ENCODE measurements at regions not wholly inside any gene's neighbourhood (a gene's known extent, or its start where the extent isn't known, plus 50 kb on each side); places are given as distances from the start of the nearest gene placed in this dataset.
"Not testable (repeated sequence)": the region's sequence is repeated elsewhere in the genome, so short reads cannot be mapped to it uniquely, and the experiment has no call there.

DNA sequence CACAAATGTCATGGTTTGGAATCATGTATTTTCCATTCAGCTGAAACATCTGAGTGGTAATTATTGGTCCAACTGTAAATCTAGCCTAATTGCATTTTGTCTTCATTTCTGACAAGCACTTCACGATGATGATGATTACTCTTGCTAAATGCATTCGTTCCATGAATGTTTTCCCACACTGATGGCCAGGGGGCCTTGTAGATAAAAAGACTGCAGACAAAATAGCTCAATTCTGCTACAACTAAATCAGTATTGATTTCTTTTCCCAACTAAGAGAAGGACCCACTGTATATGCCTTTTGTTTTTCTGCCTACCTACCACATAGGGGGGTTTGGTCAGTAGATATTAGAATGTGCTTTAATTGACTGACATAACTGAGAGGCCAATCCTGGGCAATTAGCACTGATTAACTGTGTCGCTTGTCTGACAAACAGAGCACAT lies 1351.3 kb upstream of the NUDT12 start:
- no peak overlapping the region for H3K4me3 ChIP-seq
- no peaks in the 10 kb centered on the region for H3K27me3 ChIP-seq
- no peaks in the 10 kb centered on the region for H3K9me3 ChIP-seq
- no peak for DNase-seq
- no peaks in the 10 kb centered on the region for H3K36me3 ChIP-seq

DNA sequence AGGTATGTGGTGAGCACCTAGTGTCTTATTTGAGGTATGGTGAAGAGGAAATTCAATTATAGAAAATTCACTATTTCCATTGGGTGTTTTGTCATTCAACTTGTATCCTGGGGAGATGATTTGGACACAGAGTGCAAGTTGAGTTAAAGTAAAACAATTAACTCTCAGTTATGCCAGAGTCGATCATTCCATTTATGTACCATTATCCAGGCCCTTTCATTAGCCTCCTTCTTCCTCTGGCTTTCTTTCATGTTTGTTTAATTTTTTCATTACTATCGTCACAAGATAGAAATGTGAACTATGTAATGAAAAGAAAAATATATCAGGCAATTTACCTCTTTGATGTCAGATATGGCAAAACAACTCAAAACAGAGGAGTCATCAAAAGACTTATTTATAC lies 1347.2 kb upstream of the NUDT12 start:
- DNase-seq = no peak
- no peaks in the 10 kb centered on the region for H3K36me3 ChIP-seq
- no peaks in the 10 kb centered on the region for H3K9me3 ChIP-seq
- no peaks in the 10 kb centered on the region for H3K27me3 ChIP-seq
- no peak overlapping the region for H3K4me3 ChIP-seq

DNA sequence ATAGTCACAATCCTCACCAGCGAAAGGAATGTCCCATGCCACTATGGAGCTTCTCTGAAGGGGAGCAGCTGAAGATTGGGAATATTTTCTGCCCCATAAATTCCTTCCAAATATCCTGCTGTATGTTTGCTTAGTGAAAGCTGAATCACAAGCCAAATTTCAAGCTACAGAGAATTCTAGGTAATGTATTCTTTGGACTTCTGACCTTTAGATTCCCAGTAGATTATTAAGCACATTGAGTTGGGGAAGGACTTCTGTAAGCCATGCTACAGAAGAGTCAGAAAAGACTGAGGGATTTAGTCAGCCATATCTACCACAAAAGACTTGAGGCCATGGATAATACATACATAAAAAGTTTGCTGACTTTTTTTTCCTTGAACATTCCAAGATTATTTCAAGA lies 1342.0 kb upstream of the NUDT12 start:
- no peaks in the 10 kb centered on the region for H3K9me3 ChIP-seq
- H3K4me3 ChIP-seq = no peak overlapping the region
- H3K36me3 ChIP-seq = no peaks in the 10 kb centered on the region
- no peaks in the 10 kb centered on the region for H3K27me3 ChIP-seq
- no peak for DNase-seq

DNA sequence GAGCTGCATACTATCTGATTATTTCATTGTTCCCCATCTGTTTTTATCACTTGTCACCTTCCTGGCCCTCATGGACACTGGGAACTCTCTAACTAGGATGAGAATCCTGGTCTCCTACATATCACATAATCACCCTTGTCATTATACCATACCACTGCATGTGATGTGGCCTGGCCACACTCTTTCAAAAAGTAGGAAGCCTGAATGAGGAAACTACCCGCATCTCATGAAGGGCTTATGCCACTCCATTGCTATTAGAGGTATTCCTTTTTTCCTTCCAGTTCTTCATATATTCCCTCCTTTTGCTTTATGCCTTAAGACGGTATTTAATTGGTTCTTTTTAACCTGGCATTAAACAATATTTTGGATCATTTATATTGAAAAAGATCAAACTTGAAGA lies 1341.4 kb upstream of the NUDT12 start:
- H3K36me3 ChIP-seq = no peaks in the 10 kb centered on the region
- no peak overlapping the region for H3K4me3 ChIP-seq
- H3K9me3 ChIP-seq = no peaks in the 10 kb centered on the region
- no peaks in the 10 kb centered on the region for H3K27me3 ChIP-seq
- no peak for DNase-seq

DNA sequence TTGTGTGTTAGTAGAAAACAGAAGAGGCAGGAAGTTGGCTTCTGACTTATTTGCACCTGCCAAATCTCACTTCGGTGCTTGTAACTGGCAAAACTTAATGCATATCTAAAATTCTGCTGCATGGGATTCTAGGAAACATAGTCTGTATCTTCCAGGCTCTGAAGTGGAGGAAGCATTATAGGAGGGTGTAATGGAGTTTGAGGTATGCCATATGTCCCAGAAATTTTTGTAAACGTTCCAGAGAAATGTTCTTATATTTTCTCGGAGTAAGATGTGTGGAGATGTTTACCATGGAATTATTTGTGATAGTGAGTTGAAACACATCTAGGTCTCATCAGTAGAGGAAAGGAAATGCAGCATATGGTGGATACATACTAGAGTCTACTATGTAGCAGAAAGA lies 1329.0 kb upstream of the NUDT12 start:
- Histone ChIP-seq H3K36me3 (no peaks in the 10 kb centered on the region), H3K4me3 (no peak overlapping the region), H3K27me3 (no peaks in the 10 kb centered on the region), H3K9me3 (no peaks in the 10 kb centered on the region)
- no peak for DNase-seq

DNA sequence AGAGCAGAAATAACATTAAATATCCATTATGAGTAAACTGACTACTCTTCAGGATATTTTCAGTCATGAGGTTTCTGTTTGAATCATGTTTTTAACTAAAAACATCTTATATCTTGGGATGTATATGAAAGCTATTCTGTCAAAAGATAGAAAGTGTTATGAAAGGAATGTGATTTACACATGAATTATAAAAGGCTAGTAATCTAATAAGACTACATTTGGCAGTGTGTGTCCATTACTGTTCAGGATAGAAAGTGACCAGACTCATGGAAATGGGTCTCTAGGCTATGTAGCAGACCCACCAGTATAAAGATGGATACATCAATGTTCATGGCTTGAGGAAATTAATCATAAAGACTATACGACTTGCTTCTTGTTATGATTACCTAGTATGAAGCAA lies 1328.2 kb upstream of the NUDT12 start:
- Histone ChIP-seq H3K9me3 (no peaks in the 10 kb centered on the region), H3K4me3 (no peak overlapping the region), H3K36me3 (no peaks in the 10 kb centered on the region), H3K27me3 (no peaks in the 10 kb centered on the region)
- DNase-seq = no peak

DNA sequence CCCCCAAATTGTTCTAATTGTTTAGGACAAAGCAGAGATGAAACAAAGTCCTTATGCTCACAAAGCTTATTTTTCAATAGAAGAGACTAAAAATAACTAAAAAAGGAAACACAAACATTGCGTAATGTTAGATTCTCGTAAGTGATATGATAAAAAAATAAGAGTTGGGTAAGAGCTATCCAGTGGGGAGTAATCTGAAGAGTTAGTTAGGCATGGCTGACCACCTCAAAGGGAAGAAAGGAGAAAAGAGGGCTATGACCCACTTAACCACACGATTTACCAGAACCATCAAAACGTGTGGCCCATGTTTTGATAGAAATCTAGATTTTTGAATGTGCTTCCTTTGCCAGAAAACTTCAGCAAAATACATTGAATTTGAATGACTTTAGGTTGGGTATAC lies 1296.8 kb upstream of the NUDT12 start:
- H3K27me3 ChIP-seq = no peaks in the 10 kb centered on the region
- no peaks in the 10 kb centered on the region for H3K36me3 ChIP-seq
- DNase-seq = no peak
- H3K9me3 ChIP-seq = no peaks in the 10 kb centered on the region
- no peak overlapping the region for H3K4me3 ChIP-seq

DNA sequence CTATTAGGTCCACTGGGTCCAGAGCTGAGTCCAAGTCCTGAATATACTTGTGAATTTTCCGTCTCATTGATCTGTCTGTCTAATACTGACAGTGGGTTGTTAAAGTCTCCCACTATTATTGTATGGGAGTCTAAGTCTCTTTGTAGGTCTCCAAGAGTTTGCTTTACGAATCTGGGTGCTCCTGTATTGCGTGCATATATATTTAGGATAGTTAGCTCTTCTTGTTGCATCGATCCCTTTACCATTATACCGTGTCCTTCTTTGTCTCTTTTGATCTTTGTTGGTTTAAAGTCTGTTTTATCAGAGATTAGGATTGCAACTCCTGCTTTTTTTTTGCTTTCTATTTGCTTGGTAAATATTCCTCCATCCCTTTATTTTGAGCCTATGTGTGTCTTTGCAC lies 1289.5 kb upstream of the NUDT12 start:
- H3K4me3 ChIP-seq, H3K36me3 ChIP-seq, DNase-seq, H3K9me3 ChIP-seq, H3K27me3 ChIP-seq: not testable (repeated sequence)

DNA sequence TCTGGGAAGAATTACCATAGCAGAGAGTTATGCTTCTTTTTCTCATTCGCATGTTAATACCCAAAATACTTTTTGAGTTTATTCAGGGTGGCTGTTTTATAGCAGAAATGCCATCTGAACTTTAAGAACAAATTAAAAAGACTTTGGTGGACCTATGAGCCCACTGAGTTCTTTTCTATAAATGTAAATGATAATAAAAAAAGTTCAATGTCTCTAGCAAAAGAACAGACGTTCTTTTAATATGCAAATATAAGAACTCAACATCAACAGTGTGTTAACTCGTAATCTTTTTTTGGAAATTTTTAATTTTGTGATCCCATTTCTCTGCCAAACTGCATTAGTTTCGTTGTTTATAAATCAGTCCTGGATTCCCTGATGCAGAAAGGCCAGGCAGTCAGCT lies 1283.0 kb upstream of the NUDT12 start:
- Histone ChIP-seq H3K27me3 (no peaks in the 10 kb centered on the region), H3K4me3 (no peak overlapping the region), H3K36me3 (no peaks in the 10 kb centered on the region), H3K9me3 (no peaks in the 10 kb centered on the region)
- no peak for DNase-seq

DNA sequence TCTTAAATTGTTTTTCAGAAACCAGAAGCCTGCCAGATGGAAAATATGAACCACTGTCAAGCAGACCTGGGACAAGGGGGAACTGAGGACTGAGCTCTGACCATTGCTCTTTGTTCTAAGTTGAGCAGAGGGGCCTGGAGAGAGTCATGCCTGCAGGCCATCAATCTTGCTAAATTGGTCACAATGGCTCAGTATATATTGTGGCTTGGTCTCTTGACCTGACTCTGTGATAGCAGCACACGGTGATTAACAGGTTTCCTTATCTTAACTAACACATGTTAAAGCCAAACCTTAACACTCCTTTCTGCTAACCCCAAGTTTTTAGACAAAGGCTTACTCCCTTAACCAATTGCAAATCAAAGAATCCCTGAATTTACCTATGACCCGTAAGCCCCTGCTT lies 1281.2 kb upstream of the NUDT12 start:
- H3K9me3 ChIP-seq = no peaks in the 10 kb centered on the region
- H3K4me3 ChIP-seq = no peak overlapping the region
- no peaks in the 10 kb centered on the region for H3K36me3 ChIP-seq
- H3K27me3 ChIP-seq = peaks cover 3% of the 10 kb centered on the region; the same call in 1 of the 2 replicates
- DNase-seq = no peak

DNA sequence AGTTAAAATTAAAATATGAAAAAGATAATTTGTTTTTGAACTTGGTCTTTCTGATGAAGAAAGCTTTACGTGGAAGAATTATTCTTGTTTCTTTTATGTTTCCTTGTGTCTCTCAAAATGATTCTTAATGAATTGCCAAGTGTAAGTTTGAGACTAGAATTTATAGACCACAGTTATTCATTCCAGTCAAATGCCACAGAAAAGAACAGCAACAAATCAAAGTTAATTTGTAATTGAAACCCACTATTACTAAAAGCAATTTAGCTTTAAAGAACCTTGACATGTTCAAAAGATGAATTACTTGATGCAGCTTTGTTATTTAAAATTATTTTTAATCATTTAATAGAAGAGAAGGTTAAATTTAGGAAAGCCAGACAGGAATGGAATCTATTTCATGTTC lies 1277.7 kb upstream of the NUDT12 start:
- Histone ChIP-seq H3K36me3 (no peaks in the 10 kb centered on the region), H3K9me3 (no peaks in the 10 kb centered on the region), H3K27me3 (peaks cover 3% of the 10 kb centered on the region; the same call in 1 of the 2 replicates), H3K4me3 (no peak overlapping the region)
- DNase-seq = no peak

DNA sequence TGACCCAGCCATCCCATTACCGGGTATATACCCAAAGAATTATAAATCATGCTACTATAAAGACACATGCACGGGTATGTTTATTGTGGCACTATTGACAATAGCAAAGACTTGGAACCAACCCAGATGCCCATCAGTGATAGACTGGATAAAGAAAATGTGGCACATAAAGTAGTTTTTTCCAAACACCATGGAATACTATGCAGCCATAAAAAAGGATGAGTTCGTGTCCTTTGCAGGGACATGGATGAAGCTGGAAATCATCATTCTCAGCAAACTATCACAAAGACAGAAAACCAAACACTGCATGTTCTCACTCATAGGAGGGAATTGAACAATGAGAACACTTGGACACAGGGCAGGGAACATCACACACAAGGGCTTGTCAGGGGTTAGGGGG lies 1268.9 kb upstream of the NUDT12 start:
- not testable (repeated sequence) for DNase-seq, H3K36me3 ChIP-seq, H3K27me3 ChIP-seq, H3K9me3 ChIP-seq, H3K4me3 ChIP-seq

DNA sequence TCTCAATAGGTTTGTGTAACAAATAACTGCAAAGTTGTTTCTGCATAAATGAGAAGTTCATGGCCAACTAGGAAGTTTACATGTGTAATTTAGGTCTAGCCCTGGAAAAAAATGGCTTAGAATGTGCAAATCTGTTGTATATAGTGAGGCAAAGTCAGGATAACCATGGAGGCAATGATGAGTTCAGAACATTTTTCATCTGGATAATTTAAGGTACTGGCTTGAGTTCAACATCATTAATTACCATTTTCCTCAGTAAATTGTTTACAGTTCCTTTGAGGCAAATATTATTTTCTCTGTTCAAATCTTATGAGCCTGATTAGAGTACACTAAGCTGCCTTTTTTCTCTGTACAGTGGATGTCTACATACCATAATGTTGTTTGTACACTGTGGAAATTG lies 1259.0 kb upstream of the NUDT12 start:
- DNase-seq = no peak
- Histone ChIP-seq H3K36me3 (no peaks in the 10 kb centered on the region), H3K9me3 (no peaks in the 10 kb centered on the region), H3K4me3 (no peak overlapping the region), H3K27me3 (no peaks in the 10 kb centered on the region)

DNA sequence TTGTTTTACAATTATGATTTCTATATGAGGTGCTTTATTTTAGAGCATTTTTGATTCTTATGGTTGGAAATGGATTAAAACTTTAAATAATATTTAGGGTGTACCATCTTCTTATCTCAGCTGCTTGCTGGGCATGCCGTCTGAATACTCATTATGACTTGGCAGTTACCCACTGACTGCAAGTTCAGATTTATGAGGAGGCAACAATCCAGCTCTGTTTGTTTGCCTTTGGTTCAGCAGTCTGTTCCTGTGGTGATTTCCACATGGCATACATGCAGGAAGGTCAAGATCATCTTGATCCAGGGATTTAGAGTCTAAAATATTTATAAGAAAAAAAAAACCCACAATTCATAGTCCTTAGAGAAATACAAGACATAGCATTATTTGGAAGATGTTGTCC lies 1254.5 kb upstream of the NUDT12 start:
- Histone ChIP-seq H3K36me3 (no peaks in the 10 kb centered on the region), H3K4me3 (no peak overlapping the region), H3K27me3 (no peaks in the 10 kb centered on the region), H3K9me3 (no peaks in the 10 kb centered on the region)
- no peak for DNase-seq

DNA sequence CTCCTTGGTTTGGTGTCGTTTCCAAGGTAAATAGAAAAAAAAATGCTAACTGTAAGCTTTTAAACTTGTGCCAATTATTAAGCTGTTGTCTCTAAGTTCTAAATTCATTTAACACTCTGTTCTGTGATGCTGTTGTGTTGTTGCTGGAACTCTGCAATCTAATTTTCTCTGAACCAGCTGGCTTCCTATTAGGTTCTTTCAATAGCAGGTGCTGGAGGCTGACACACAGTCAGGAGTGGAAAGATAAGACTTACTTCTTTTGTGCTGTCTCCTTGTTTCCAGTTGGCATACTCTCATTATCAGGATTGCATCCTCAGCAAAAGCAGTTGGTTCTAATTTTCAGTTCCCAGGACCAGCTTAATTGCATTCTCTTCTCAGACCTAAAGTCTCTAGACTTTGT lies 1252.6 kb upstream of the NUDT12 start:
- no peak for DNase-seq
- Histone ChIP-seq H3K36me3 (no peaks in the 10 kb centered on the region), H3K4me3 (no peak overlapping the region), H3K9me3 (no peaks in the 10 kb centered on the region), H3K27me3 (no peaks in the 10 kb centered on the region)

DNA sequence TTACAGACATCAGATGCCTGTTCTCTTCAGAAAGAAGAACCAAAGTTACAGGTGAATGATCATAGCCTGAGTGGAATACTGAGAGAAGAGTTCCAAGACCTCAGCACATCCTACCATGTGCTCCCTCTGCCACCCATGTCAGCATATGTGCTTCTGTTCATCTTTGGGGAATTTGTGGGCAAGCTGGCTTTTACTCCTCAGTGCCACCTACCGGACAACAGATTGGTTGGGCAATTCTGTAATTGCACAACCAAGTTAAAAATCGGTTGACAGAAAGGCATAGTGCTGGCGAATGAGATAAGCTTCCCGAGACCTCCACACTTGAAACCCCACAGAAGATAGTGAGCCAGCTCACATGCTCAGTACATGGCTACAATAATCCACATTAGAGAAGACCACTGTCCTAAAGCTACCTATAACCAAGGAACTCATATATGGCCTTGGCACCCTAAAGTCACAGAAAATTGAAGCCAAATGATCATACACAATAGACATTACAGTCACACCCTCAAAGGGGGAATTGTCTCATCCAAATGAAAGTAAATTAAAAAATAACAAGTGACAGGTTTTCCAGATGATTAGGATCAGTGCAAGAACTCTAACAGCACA lies 1238.0 kb upstream of the NUDT12 start:
- Histone ChIP-seq H3K4me3 (no peak overlapping the region), H3K27me3 (no peaks in the 10 kb centered on the region), H3K9me3 (no peaks in the 10 kb centered on the region), H3K36me3 (no peaks in the 10 kb centered on the region)
- no peak for DNase-seq

DNA sequence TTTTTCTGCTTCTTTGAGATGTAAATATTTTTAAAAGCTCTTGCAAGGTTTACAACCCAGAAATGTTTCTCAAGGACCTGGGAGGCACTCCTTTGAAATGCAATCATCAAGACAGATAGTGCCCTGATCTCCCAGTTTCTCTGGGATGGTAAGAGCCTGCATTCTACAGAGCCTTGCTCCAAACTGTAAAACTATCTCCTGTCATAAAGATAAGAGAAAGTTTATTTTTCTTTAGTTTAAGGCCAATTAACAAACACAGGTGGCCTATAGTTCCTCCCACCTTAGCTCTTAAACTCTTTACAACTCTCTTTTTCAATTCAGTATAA lies 1231.1 kb upstream of the NUDT12 start:
- Histone ChIP-seq H3K27me3 (no peaks in the 10 kb centered on the region), H3K9me3 (no peaks in the 10 kb centered on the region), H3K4me3 (no peak overlapping the region), H3K36me3 (no peaks in the 10 kb centered on the region)
- DNase-seq = no peak

DNA sequence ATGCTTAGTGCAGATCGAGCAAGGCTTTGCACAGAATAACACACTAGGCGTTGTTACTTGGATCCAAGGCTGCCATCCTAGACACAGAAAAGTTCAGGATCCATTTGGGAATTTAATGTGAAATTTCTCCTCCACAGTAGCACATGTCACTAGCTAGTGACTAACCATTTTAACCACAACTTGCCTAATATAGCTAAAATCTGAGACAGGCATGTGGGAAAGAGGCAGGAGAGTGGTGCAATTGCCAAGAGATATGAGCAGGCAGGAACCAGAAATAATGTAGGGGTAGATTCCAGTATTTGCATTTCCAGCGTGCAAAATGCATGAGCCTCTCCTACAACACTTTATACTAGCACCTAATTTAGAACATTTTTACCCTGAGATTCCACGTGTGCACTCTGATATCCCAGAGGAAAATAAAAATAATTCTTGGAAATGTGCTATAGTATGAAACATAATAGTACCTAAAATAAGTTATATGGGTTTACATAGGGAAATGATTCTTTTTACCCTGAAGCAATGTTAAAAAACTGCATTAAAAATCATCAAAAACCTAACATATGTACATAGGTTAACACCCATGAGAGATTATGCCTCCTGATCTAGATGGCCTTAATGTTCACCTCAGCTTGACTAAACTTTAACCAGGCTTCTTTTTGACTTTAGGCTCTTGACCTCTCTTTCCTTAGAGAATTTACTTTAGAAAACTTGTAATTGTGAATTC lies 1230.6 kb upstream of the NUDT12 start:
- DNase-seq = no peak
- Histone ChIP-seq H3K36me3 (no peaks in the 10 kb centered on the region), H3K4me3 (no peak overlapping the region), H3K9me3 (no peaks in the 10 kb centered on the region), H3K27me3 (no peaks in the 10 kb centered on the region)

Measured in MG63 (cell line).